H1 (cell line): ENCODE measurements at regions not wholly inside any gene's neighbourhood (a gene's known extent, or its start where the extent isn't known, plus 50 kb on each side); places are given as distances from the start of the nearest gene placed in this dataset.

Experiments
- CTCF ChIA-PET: fragments of 300-600 bp; sonication (Branson Sonifier 250); formaldehyde crosslinking; loops from one replicate; lab custom pipeline; 2021; ENCODE audit not compliant: partially characterized antibody; lab: Charles Lee
- POLR2A ChIA-PET: fragments of 300-600 bp; sonication (Branson Sonifier 250); formaldehyde crosslinking; loops from one replicate; lab custom pipeline; 2021; ENCODE audit warnings: inconsistent platforms; ENCODE audit not compliant: partially characterized antibody; lab: Charles Lee
- DNase-seq, 2 experiments: peaks; one replicate each; pipeline versions ENCODE4 v3.0.0 to v3.0.0-alpha.2; 2010 to 2022; ENCODE audit warnings: low spot score in 2 of 2, low read depth in 1 of 2, mixed read lengths in 1 of 2
- FAIRE-seq: peaks from 2 replicates; lab custom pipeline; 2011; peaks lifted over from hg19 to GRCh38; lab: Jason Lieb, UNC
- H2AFZ ChIP-seq: 2 replicates; pipeline ENCODE4 v1.8.1; 2012; ENCODE audit warnings: low read length, inconsistent platforms
- H2AK5ac ChIP-seq: 2 replicates; pipeline ENCODE4 v1.6.1; 2013; ENCODE audit warnings: low read depth, low read length
- H2BK120ac ChIP-seq: replicated peaks from 2 replicates; pipeline ENCODE3; 2013; ENCODE audit warnings: low read depth, low read length, inconsistent platforms
- H2BK12ac ChIP-seq: 2 replicates; pipeline ENCODE4 v1.6.1; 2013; ENCODE audit warnings: low read depth, low read length
- H2BK15ac ChIP-seq: 2 replicates; pipeline ENCODE4 v1.6.1; 2013; ENCODE audit warnings: low read length
- H2BK20ac ChIP-seq: 2 replicates; pipeline ENCODE4 v1.6.1; 2013; ENCODE audit warnings: low read length
- H2BK5ac ChIP-seq: 2 replicates; pipeline ENCODE4 v1.6.1; 2013; ENCODE audit warnings: low read depth, low read length
- H3K14ac ChIP-seq: 2 replicates; pipeline ENCODE4 v1.6.1; 2013; ENCODE audit warnings: inconsistent platforms; ENCODE audit not compliant: insufficient read length
- H3K18ac ChIP-seq: 2 replicates; pipeline ENCODE4 v1.6.1; 2013; ENCODE audit warnings: low read length; ENCODE audit errors: extremely low read depth
- H3K23ac ChIP-seq: 2 replicates; pipeline ENCODE4 v1.6.1; 2013; ENCODE audit warnings: inconsistent platforms; ENCODE audit not compliant: insufficient read length
- H3K23me2 ChIP-seq: 2 replicates; pipeline ENCODE4 v1.6.1; 2013; ENCODE audit warnings: low read depth, low read length
- H3K27ac ChIP-seq: 2 replicates; pipeline ENCODE4 v1.6.1; 2011; ENCODE audit warnings: low read depth, low read length, inconsistent platforms
- H3K27me3 ChIP-seq, 4 experiments: replicated peaks in 1 of 4; 1 replicate in 1 of 4; 2 replicates in 3 of 4; pipeline versions ENCODE4 v1.6.1 to v1.8.1; 2011 to 2013; ENCODE audit warnings: low read length in 3 of 4, mild to moderate bottlenecking in 3 of 4, inconsistent platforms in 2 of 4, mixed read lengths in 2 of 4, moderate library complexity in 1 of 4; ENCODE audit not compliant: control insufficient read depth in 3 of 4, insufficient read depth in 3 of 4; ENCODE audit errors: extremely low read depth in 1 of 4
- H3K36me3 ChIP-seq, 4 experiments: 2 replicates each; pipeline versions ENCODE4 v1.6.1 to v1.8.1; 2011 to 2013; ENCODE audit warnings: mild to moderate bottlenecking in 4 of 4, low read length in 3 of 4, moderate library complexity in 2 of 4, control low read depth in 1 of 4, inconsistent platforms in 1 of 4; ENCODE audit not compliant: insufficient read depth in 4 of 4, control insufficient read depth in 2 of 4
- H3K4ac ChIP-seq: replicated peaks from 2 replicates; pipeline ENCODE3; 2013; ENCODE audit warnings: low read length, low read depth, mixed read lengths, inconsistent platforms; ENCODE audit not compliant: insufficient read length
- H3K4me1 ChIP-seq, 4 experiments: replicated peaks in 1 of 4; 1 replicate in 1 of 4; 2 replicates in 3 of 4; pipeline versions ENCODE4 v1.6.1 to v1.8.1; 2011 to 2013; ENCODE audit warnings: low read length in 3 of 4, inconsistent platforms in 2 of 4, mixed read lengths in 1 of 4; ENCODE audit not compliant: insufficient read depth in 4 of 4, control insufficient read depth in 3 of 4
- H3K4me2 ChIP-seq, 2 experiments: 2 replicates each; pipeline versions ENCODE4 v1.6.1 to v1.8.1; 2011 to 2013; ENCODE audit warnings: low read depth in 2 of 2, low read length in 2 of 2, control low read depth in 1 of 2, inconsistent platforms in 1 of 2, mild to moderate bottlenecking in 1 of 2; ENCODE audit not compliant: insufficient read depth in 1 of 2
- H3K4me3 ChIP-seq, 4 experiments: fragments of 200-600, 300-600 bp in 1 of 4; sonication (generic), shearing (Covaris generic), sonication (Bioruptor Twin) in 1 of 4; 2 replicates each; pipeline versions ENCODE4 v1.5.1 to v1.8.1; 2011 to 2016; ENCODE audit warnings: low read length in 4 of 4, low read depth in 3 of 4, control low read depth in 2 of 4, inconsistent platforms in 2 of 4, mild to moderate bottlenecking in 2 of 4, mixed read lengths in 1 of 4, moderate library complexity in 1 of 4; ENCODE audit not compliant: insufficient read depth in 2 of 4; ENCODE audit errors: extremely low read depth in 1 of 4
- H3K56ac ChIP-seq: replicated peaks from 2 replicates; pipeline ENCODE3; 2013; ENCODE audit warnings: low read depth, mild to moderate bottlenecking, mixed read lengths, low read length, inconsistent platforms; ENCODE audit not compliant: insufficient read length
- H3K79me1 ChIP-seq: 2 replicates; pipeline ENCODE4 v1.6.1; 2013; ENCODE audit warnings: low read depth, low read length, control low read depth
- H3K79me2 ChIP-seq, 2 experiments: 2 replicates each; pipeline versions ENCODE4 v1.6.1 to v1.8.1; 2012 to 2013; ENCODE audit warnings: low read length in 2 of 2, mild to moderate bottlenecking in 2 of 2, inconsistent platforms in 1 of 2; ENCODE audit not compliant: insufficient read depth in 2 of 2, control insufficient read depth in 1 of 2
- H3K9ac ChIP-seq, 4 experiments: replicated peaks in 1 of 4; 1 replicate in 1 of 4; 2 replicates in 3 of 4; pipeline versions ENCODE4 v1.6.1 to v1.8.1; 2011 to 2013; ENCODE audit warnings: low read depth in 3 of 4, low read length in 3 of 4, control low read depth in 2 of 4, mild to moderate bottlenecking in 2 of 4, moderate library complexity in 2 of 4, inconsistent platforms in 1 of 4; ENCODE audit errors: extremely low read depth in 1 of 4
- H3K9me3 ChIP-seq, 2 experiments: 2 replicates each; pipeline versions ENCODE4 v1.6.1 to v1.8.1; 2012 to 2013; ENCODE audit warnings: mild to moderate bottlenecking in 2 of 2, moderate library complexity in 2 of 2, control low read depth in 1 of 2, inconsistent platforms in 1 of 2, low read depth in 1 of 2, low read length in 1 of 2, mixed read lengths in 1 of 2; ENCODE audit not compliant: insufficient read depth in 2 of 2
- H4K20me1 ChIP-seq, 2 experiments: replicated peaks in 1 of 2; 2 replicates each; pipeline versions ENCODE3 to v1.8.1; 2011 to 2013; ENCODE audit warnings: inconsistent platforms in 2 of 2, low read length in 2 of 2, mild to moderate bottlenecking in 1 of 2; ENCODE audit not compliant: insufficient read depth in 2 of 2, control insufficient read depth in 1 of 2
- H4K5ac ChIP-seq: 2 replicates; pipeline ENCODE4 v1.6.1; 2013; ENCODE audit warnings: low read length, low read depth, mixed read lengths, inconsistent platforms; ENCODE audit not compliant: insufficient read length
- H4K8ac ChIP-seq: 2 replicates; pipeline ENCODE4 v1.8.0; 2013; ENCODE audit warnings: mild to moderate bottlenecking, moderate library complexity, low read length, inconsistent platforms; ENCODE audit not compliant: insufficient read depth; ENCODE audit errors: extremely low read depth
- H4K91ac ChIP-seq: replicated peaks from 2 replicates; pipeline ENCODE3; 2013; ENCODE audit warnings: low read length, mixed read lengths, inconsistent platforms; ENCODE audit not compliant: insufficient read length
- BACH1 ChIP-seq: IDR thresholded peaks from 2 replicates; pipeline ENCODE4 v1.6.1; 2012; ENCODE audit warnings: low read length, improper control_type of control experiment
- CBX8 ChIP-seq: fragments of 300-800, 300-1000 bp; sonication (generic); IDR thresholded peaks from 2 replicates; pipeline ENCODE4 v1.7.1; 2016; ENCODE audit warnings: low read depth, low read length, borderline replicate concordance
- CEBPB ChIP-seq: IDR thresholded peaks from 2 replicates; pipeline ENCODE4 v1.6.1; 2012; ENCODE audit warnings: low read depth, low read length
- GABPA ChIP-seq: IDR thresholded peaks from 2 replicates; pipeline ENCODE4 v1.6.1; 2011; ENCODE audit warnings: mild to moderate bottlenecking, low read length, moderate library complexity, borderline replicate concordance; ENCODE audit not compliant: insufficient read depth
- KDM4A ChIP-seq: IDR thresholded peaks from one replicate; pipeline ENCODE4 v1.7.1; 2012; ENCODE audit warnings: low read depth, mild to moderate bottlenecking, moderate library complexity, low read length, inconsistent platforms; ENCODE audit not compliant: severe bottlenecking
- KDM5A ChIP-seq: fragments of 200-600 bp; IDR thresholded peaks from 2 replicates; pipeline ENCODE4 v1.7.1; 2012; ENCODE audit warnings: mild to moderate bottlenecking, low read length, inconsistent platforms, mixed read lengths
- POU5F1 ChIP-seq: IDR thresholded peaks from 2 replicates; pipeline ENCODE4 v1.6.1; 2011; ENCODE audit warnings: low read depth, mild to moderate bottlenecking, low read length, moderate library complexity
- RBBP5 ChIP-seq: IDR thresholded peaks from 2 replicates; pipeline ENCODE4 v1.7.1; 2012; ENCODE audit warnings: low read depth, mild to moderate bottlenecking, inconsistent platforms, low read length, moderate library complexity, borderline replicate concordance
- SIN3A ChIP-seq, 2 experiments: IDR thresholded peaks in 1 of 2; conservative IDR thresholded peaks in 1 of 2; 2 replicates each; pipeline ENCODE4 v1.6.1; 2011 to 2012; ENCODE audit warnings: low read length in 2 of 2, improper control_type of control experiment in 1 of 2, low read depth in 1 of 2, mild to moderate bottlenecking in 1 of 2
- TAF7 ChIP-seq: optimal IDR thresholded peaks from 2 replicates; pipeline ENCODE3; 2011; ENCODE audit warnings: low read depth, mild to moderate bottlenecking, inconsistent platforms, low read length, moderate library complexity, borderline replicate concordance
- TCF12 ChIP-seq: IDR thresholded peaks from 2 replicates; pipeline ENCODE4 v1.6.1; 2011; ENCODE audit warnings: low read depth, mild to moderate bottlenecking, low read length
- ZNF274 ChIP-seq: IDR thresholded peaks from 2 replicates; pipeline ENCODE4 v1.7.0; 2012; ENCODE audit warnings: low read length, borderline replicate concordance; ENCODE audit errors: extremely low read depth
- WGBS, 2 experiments: shearing (Covaris generic) in 1 of 2; methylation state at CpG; one replicate each; pipeline versions ENCODE4 v1.1.6 to v1.1.7; 2013 to 2015; ENCODE audit warnings: low lambda C conversion rate in 2 of 2, mixed read lengths in 2 of 2, inconsistent platforms in 1 of 2, low coverage in 1 of 2, missing lambda C conversion rate in 1 of 2; ENCODE audit not compliant: insufficient replicate concordance in 2 of 2, insufficient coverage in 1 of 2, insufficient read length in 1 of 2; ENCODE audit errors: extremely low coverage in 1 of 2, missing lambda C conversion rate in 1 of 2; 5-methylcytosine and 5-hydroxymethylcytosine counted together
- TF ChIP-seq, protein P1 (sequence below): IDR thresholded peaks from 2 replicates; pipeline ENCODE4 v1.6.1; 2012; ENCODE audit warnings: low read length, inconsistent platforms

DNA sequence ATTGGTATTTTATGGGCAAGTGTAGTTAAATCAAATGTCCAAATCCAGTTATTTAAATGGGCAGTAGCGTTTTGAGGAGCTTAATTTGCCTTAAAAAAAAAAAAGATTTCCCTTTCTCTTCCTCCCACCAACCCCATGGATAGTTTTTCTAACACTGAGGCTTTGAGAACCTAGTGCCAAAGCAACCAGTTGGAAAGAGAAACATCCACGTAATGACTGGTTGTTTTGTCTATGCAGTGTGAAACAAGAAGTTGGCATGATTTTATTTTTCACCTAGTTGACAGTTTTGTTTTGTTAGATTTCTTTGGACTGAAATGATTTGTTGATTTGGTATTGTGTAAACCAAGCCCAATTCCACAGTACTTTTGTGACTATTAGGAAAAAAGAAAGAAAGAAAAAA is 170.0 kb downstream of the SOX2 start:
- H4K5ac ChIP-seq, result no peak overlapping the region
- no peak overlapping the region for H2BK120ac ChIP-seq
- H3K79me1 ChIP-seq, result no peaks in the 10 kb centered on the region
- no peak overlapping the region for H3K9ac ChIP-seq
- no peaks in the 10 kb centered on the region for H3K36me3 ChIP-seq
- H3K23ac ChIP-seq, result no peak overlapping the region
- no peak overlapping the region for H3K4me2 ChIP-seq
- no peak overlapping the region for H3K56ac ChIP-seq
- no peak overlapping the region for H3K4ac ChIP-seq
- no peak overlapping the region for H3K27ac ChIP-seq
- FAIRE-seq, result no peak
- no peak overlapping the region for H2AK5ac ChIP-seq
- H4K8ac ChIP-seq, result no peak overlapping the region
- no peak overlapping the region; the same call in 1 of the 2 replicates for H2AFZ ChIP-seq
- no peak overlapping the region for H2BK5ac ChIP-seq
- H4K91ac ChIP-seq, result no peak overlapping the region
- CTCF ChIA-PET, result interaction anchor here (0.6 to 0.7 kb wide), 2 partner anchors 111 to 526 kb away, joined by 3 to 5 read pairs; no protein-coding TSS in a partner anchor
- no peak overlapping the region for H2BK20ac ChIP-seq
- POLR2A ChIA-PET, result no interaction called here
- peaks cover 2% of the 10 kb centered on the region; the same call in 1 of the 2 replicates for H3K23me2 ChIP-seq
- H3K9me3 ChIP-seq, result no peaks in the 10 kb centered on the region
- 85% methylated on average over 2 of the region's 2 CpGs; no CpG with 5 or more reads in 1 of the 2 experiments for WGBS, 2 experiments
- no peaks in the 10 kb centered on the region for H3K27me3 ChIP-seq
- DNase-seq, result no peak
- H3K18ac ChIP-seq, result no peak overlapping the region
- H4K20me1 ChIP-seq, result no peaks in the 10 kb centered on the region
- H2BK15ac ChIP-seq, result no peak overlapping the region
- H2BK12ac ChIP-seq, result no peak overlapping the region
- H3K79me2 ChIP-seq, result no peaks in the 10 kb centered on the region
- no peak overlapping the region for H3K14ac ChIP-seq
- peaks cover 0 to 3% (median 0%) of the 10 kb centered on the region in 4 experiments; a peak in 4 of 7 replicates for H3K4me1 ChIP-seq
- H3K4me3 ChIP-seq, result no peak overlapping the region
- TF ChIP-seq POU5F1 (no peak), CEBPB (no peak), KDM4A (no peak), RBBP5 (no peak), TCF12 (no peak), TAF7 (no peak), SIN3A (conservative IDR thresholded peaks at IDR 0.05 in 1 of 2, IDR thresholded peaks at IDR 0.05 in 1 of 2; ENCODE audit: low read depth in 1 of 2, low read length in 2 of 2) (no peak), ZNF274 (no peak), BACH1 (no peak), KDM5A (no peak), CBX8 (no peak), GABPA (no peak)
- TF ChIP-seq, protein P1, sequence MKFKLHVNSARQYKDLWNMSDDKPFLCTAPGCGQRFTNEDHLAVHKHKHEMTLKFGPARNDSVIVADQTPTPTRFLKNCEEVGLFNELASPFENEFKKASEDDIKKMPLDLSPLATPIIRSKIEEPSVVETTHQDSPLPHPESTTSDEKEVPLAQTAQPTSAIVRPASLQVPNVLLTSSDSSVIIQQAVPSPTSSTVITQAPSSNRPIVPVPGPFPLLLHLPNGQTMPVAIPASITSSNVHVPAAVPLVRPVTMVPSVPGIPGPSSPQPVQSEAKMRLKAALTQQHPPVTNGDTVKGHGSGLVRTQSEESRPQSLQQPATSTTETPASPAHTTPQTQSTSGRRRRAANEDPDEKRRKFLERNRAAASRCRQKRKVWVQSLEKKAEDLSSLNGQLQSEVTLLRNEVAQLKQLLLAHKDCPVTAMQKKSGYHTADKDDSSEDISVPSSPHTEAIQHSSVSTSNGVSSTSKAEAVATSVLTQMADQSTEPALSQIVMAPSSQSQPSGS, result no peak
